ENCODE measurements at regions not wholly inside any gene's neighbourhood (a gene's known extent, or its start where the extent isn't known, plus 50 kb on each side); places are given as distances from the start of the nearest gene placed in this dataset.

DNA sequence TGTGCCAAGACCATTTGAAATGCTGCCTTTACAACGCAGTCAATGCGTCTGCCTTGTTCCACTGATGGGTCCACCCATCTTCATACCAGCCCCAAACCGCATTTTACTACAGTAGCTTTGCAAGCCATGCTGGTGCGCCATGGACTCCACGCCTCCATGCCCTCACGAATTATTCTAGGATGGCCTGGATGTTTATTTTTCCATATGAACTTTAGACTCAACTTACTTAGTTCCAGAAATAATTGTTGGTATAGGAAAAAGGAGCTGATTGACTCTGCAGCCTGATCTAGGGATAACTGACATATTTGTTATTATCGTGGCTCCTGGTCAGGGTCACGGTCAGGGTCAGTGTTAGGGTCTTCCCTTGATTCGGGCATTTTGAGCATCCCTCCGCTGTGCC is 70.0 kb upstream of the ZNF469 start (continued):
- no peak for TF ChIP-seq ZNF462 (CRISPR knock-in tag; IDR thresholded peaks at IDR 0.05)
- TF ChIP-seq NANOG (IDR thresholded peaks at IDR 0.05; ENCODE audit: borderline replicate concordance), result no peak
- TF ChIP-seq ZNF331 (CRISPR knock-in tag; IDR thresholded peaks at IDR 0.05; ENCODE audit: low read depth), result no peak
- TF ChIP-seq STAT1 (IDR thresholded peaks at IDR 0.05; ENCODE audit: unreplicated experiment), result no peak
- TF ChIP-seq JUNB (IDR thresholded peaks at IDR 0.05; ENCODE audit: unreplicated experiment), result no peak
- TF ChIP-seq CREB1 (CRISPR knock-in tag; IDR thresholded peaks at IDR 0.05; ENCODE audit: low read depth), result no peak
- TF ChIP-seq ETS1 (IDR thresholded peaks at IDR 0.05), result no peak

DNA sequence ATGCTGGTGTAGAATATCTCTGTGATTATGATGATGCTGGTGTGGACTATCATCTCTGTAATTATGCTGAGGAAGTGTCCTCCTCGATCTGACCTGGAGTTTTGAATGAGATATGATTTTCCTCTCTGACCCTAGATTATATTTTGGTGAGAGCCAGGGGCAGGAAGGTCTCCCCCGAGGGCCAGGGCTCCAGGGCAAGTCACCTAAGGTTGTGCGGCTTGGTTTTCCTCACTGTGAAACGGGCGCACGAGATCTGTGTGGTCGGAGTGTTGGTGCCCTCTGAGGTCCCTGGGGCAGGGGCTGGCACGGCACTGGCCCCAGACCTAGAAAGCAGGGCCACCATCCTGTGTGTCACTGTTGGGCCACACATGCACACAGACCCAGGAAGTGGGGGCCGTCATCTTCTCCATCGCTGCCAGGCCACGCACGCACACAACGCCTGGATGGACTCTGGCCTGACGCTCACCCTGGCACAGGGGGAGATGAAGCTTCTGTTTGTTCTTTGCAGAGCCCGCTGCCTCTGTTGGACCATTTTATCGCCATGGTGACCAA is 67.7 kb upstream of the ZNF469 start:
- H3K4me2 ChIP-seq, result no peak overlapping the region

More for the DNA sequence above, 67.7 kb upstream of the ZNF469 start:
- Histone ChIP-seq H2AFZ (no peak overlapping the region), H3K27me3 (ENCODE audit: insufficient read depth) (no peaks in the 10 kb centered on the region), H3F3A (replicated peaks; ENCODE audit: low read depth) (no peaks in the 10 kb centered on the region), H3K27ac (ENCODE audit: low read depth) (no peak overlapping the region), H3K4me1 (ENCODE audit: insufficient read depth) (no peaks in the 10 kb centered on the region), H4K20me1 (replicated peaks; ENCODE audit: insufficient read depth) (no peaks in the 10 kb centered on the region), H3K4me3 (no peak overlapping the region), H3K9me2 (ENCODE audit: insufficient read depth) (no peaks in the 10 kb centered on the region), H3K79me2 (replicated peaks; ENCODE audit: insufficient read depth) (no peaks in the 10 kb centered on the region), H3K36me3 (ENCODE audit: insufficient read depth) (no peaks in the 10 kb centered on the region)
- Mint-ChIP-seq H3K4me1 (no peaks in the 10 kb centered on the region; the same call in 2 of the 3 replicates), H3K27me3 (ENCODE audit: insufficient read depth, low read depth, poor library complexity) (peaks cover 6% of the 10 kb centered on the region), H3K9me3 (peaks cover 11% of the 10 kb centered on the region; the same call in 2 of the 3 replicates), H3K27ac (no peak overlapping the region), H3K36me3 (ENCODE audit: low read depth) (no peaks in the 10 kb centered on the region; the same call in 2 of the 3 replicates), H3K4me3 (no peak overlapping the region)
- DNase-seq (ENCODE audit: low spot score), result no peak
- TF ChIP-seq, protein P1, sequence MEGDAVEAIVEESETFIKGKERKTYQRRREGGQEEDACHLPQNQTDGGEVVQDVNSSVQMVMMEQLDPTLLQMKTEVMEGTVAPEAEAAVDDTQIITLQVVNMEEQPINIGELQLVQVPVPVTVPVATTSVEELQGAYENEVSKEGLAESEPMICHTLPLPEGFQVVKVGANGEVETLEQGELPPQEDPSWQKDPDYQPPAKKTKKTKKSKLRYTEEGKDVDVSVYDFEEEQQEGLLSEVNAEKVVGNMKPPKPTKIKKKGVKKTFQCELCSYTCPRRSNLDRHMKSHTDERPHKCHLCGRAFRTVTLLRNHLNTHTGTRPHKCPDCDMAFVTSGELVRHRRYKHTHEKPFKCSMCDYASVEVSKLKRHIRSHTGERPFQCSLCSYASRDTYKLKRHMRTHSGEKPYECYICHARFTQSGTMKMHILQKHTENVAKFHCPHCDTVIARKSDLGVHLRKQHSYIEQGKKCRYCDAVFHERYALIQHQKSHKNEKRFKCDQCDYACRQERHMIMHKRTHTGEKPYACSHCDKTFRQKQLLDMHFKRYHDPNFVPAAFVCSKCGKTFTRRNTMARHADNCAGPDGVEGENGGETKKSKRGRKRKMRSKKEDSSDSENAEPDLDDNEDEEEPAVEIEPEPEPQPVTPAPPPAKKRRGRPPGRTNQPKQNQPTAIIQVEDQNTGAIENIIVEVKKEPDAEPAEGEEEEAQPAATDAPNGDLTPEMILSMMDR (conservative IDR thresholded peaks at IDR 0.05; ENCODE audit: low read depth in 2 of 2), result no peak
- no peak for TF ChIP-seq CREB1 (CRISPR knock-in tag; IDR thresholded peaks at IDR 0.05; ENCODE audit: low read depth)
- TF ChIP-seq, protein P2, sequence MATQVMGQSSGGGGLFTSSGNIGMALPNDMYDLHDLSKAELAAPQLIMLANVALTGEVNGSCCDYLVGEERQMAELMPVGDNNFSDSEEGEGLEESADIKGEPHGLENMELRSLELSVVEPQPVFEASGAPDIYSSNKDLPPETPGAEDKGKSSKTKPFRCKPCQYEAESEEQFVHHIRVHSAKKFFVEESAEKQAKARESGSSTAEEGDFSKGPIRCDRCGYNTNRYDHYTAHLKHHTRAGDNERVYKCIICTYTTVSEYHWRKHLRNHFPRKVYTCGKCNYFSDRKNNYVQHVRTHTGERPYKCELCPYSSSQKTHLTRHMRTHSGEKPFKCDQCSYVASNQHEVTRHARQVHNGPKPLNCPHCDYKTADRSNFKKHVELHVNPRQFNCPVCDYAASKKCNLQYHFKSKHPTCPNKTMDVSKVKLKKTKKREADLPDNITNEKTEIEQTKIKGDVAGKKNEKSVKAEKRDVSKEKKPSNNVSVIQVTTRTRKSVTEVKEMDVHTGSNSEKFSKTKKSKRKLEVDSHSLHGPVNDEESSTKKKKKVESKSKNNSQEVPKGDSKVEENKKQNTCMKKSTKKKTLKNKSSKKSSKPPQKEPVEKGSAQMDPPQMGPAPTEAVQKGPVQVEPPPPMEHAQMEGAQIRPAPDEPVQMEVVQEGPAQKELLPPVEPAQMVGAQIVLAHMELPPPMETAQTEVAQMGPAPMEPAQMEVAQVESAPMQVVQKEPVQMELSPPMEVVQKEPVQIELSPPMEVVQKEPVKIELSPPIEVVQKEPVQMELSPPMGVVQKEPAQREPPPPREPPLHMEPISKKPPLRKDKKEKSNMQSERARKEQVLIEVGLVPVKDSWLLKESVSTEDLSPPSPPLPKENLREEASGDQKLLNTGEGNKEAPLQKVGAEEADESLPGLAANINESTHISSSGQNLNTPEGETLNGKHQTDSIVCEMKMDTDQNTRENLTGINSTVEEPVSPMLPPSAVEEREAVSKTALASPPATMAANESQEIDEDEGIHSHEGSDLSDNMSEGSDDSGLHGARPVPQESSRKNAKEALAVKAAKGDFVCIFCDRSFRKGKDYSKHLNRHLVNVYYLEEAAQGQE (IDR thresholded peaks at IDR 0.05; ENCODE audit: unreplicated experiment), result no peak
- no peak for TF ChIP-seq ZNF114 (CRISPR knock-in tag; IDR thresholded peaks at IDR 0.05)
- no peak for ATAC-seq
